ENCODE measurements at regions not wholly inside any gene's neighbourhood (a gene's known extent, or its start where the extent isn't known, plus 50 kb on each side); places are given as distances from the start of the nearest gene placed in this dataset.

DNA sequence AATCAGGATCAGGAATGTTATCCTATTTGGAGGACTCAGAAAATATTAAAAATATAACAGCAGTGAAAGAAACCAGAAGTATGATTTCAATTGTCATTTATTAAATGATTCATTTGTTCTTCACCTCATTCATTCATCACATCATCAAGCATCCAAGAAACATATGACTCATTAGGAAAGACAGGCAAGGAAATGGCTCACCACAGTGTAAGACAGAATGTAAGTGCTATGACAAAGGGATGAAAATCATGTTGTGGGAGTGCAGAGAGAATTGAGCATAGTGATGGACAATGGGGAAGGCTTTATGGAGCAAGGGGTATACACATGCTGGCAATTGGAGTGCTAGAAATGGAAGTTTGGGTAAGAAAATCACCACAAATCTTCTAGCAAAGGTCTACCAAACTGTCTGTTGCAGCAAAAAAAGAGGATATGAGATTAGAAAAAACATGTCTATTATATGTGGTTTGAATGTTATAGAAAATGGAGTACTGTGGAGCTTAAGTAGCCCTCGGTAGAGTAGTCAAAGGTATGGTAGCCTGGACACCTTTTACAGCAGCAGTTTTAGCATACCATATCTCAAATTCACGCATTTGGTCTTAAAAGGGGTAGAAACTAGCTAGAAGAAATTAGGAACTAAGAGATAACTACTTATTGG is 111.1 kb upstream of the GPR149 start:
- no peak for DNase-seq (ENCODE audit: low spot score)
- H3K4me1 Mint-ChIP-seq = peaks cover 5% of the 10 kb centered on the region; the same call in 1 of the 2 replicates

DNA sequence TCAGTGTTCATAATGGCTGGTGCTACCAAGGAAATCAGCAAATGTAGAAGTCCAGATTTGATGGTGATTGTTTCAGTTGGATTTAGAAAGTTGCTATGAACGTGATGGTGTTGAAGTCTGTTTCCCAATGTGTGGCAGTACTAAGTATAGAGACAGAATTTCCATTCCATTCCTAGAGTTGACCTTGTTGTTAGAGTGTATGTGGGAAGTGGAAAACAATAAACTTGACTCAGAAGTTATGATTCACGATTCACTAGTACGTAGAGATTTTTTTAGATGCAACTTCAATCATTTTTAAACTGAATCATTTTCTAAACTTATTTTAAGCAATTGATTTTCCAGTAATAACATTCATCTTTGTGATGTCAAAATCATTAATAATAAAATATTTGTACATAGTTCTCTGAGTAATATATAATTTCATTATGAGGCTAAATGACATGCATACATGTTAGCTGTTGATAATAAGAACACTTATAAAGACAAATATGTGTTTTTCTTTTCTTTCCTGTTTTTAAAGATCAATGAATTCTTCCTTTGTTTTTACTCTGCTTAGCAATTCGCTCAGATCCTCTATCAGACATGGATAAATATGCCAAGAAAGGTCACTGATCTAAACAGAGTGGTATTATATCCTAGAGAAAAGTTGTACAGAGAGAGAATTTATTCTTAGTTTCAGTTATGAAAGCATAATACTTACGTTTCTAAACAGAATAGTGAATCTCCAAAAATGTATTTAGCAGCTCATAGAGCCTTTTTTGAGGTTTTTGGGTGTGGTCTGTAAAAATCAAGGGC is 108.8 kb upstream of the GPR149 start:
- Mint-ChIP-seq H3K4me1 (peaks cover 5% of the 10 kb centered on the region; the same call in 1 of the 2 replicates), H3K4me3 (no peak overlapping the region), H3K9me3 (peaks cover 7% of the 10 kb centered on the region), H3K27me3 (ENCODE audit: low read depth) (no peaks in the 10 kb centered on the region), H3K27ac (no peak overlapping the region), H3K36me3 (no peaks in the 10 kb centered on the region)
- ChIA-PET POLR2A (no interaction called here), CTCF (no interaction called here)
- no peak for DNase-seq (ENCODE audit: low spot score)
- ATAC-seq = no peak
- TF ChIP-seq SMAD4 (CRISPR knock-in tag; IDR thresholded peaks at IDR 0.05) (no peak), PRRX2 (CRISPR knock-in tag; IDR thresholded peaks at IDR 0.05) (no peak)

More for the DNA sequence above, 111.1 kb upstream of the GPR149 start:
- Mint-ChIP-seq H3K4me3 (no peak overlapping the region), H3K27me3 (ENCODE audit: low read depth) (no peaks in the 10 kb centered on the region), H3K36me3 (no peaks in the 10 kb centered on the region), H3K9me3 (no peaks in the 10 kb centered on the region), H3K27ac (no peak overlapping the region)
- ChIA-PET POLR2A (no interaction called here), CTCF (no interaction called here)
- ATAC-seq = no peak
- TF ChIP-seq JAZF1 (CRISPR knock-in tag; IDR thresholded peaks at IDR 0.05) (no peak), ESRRA (CRISPR knock-in tag; IDR thresholded peaks at IDR 0.05; ENCODE audit: borderline replicate concordance) (no peak), NR2C2 (CRISPR knock-in tag; IDR thresholded peaks at IDR 0.05) (no peak), TEAD4 (CRISPR knock-in tag; IDR thresholded peaks at IDR 0.05) (no peak), NR1H2 (CRISPR knock-in tag; IDR thresholded peaks at IDR 0.05) (no peak), RELA (CRISPR knock-in tag; IDR thresholded peaks at IDR 0.05; ENCODE audit: borderline replicate concordance) (no peak), CREB1 (CRISPR knock-in tag; IDR thresholded peaks at IDR 0.05) (no peak), ZNF263 (CRISPR knock-in tag; IDR thresholded peaks at IDR 0.05; ENCODE audit: low read depth) (no peak), PRRX2 (CRISPR knock-in tag; IDR thresholded peaks at IDR 0.05) (no peak), EMX1 (CRISPR knock-in tag; IDR thresholded peaks at IDR 0.05) (no peak), HMGA2 (CRISPR knock-in tag; IDR thresholded peaks at IDR 0.05) (no peak), FOXJ3 (CRISPR knock-in tag; IDR thresholded peaks at IDR 0.05; ENCODE audit: borderline replicate concordance) (no peak), SMAD3 (CRISPR knock-in tag; IDR thresholded peaks at IDR 0.05; ENCODE audit: borderline replicate concordance) (no peak), SP1 (CRISPR knock-in tag; conservative IDR thresholded peaks at IDR 0.05) (no peak)
- TF ChIP-seq, protein P1, sequence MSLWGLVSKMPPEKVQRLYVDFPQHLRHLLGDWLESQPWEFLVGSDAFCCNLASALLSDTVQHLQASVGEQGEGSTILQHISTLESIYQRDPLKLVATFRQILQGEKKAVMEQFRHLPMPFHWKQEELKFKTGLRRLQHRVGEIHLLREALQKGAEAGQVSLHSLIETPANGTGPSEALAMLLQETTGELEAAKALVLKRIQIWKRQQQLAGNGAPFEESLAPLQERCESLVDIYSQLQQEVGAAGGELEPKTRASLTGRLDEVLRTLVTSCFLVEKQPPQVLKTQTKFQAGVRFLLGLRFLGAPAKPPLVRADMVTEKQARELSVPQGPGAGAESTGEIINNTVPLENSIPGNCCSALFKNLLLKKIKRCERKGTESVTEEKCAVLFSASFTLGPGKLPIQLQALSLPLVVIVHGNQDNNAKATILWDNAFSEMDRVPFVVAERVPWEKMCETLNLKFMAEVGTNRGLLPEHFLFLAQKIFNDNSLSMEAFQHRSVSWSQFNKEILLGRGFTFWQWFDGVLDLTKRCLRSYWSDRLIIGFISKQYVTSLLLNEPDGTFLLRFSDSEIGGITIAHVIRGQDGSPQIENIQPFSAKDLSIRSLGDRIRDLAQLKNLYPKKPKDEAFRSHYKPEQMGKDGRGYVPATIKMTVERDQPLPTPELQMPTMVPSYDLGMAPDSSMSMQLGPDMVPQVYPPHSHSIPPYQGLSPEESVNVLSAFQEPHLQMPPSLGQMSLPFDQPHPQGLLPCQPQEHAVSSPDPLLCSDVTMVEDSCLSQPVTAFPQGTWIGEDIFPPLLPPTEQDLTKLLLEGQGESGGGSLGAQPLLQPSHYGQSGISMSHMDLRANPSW (CRISPR knock-in tag; conservative IDR thresholded peaks at IDR 0.05; ENCODE audit: low read depth) = no peak
- TF ChIP-seq, protein P2, sequence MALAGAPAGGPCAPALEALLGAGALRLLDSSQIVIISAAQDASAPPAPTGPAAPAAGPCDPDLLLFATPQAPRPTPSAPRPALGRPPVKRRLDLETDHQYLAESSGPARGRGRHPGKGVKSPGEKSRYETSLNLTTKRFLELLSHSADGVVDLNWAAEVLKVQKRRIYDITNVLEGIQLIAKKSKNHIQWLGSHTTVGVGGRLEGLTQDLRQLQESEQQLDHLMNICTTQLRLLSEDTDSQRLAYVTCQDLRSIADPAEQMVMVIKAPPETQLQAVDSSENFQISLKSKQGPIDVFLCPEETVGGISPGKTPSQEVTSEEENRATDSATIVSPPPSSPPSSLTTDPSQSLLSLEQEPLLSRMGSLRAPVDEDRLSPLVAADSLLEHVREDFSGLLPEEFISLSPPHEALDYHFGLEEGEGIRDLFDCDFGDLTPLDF (CRISPR knock-in tag; IDR thresholded peaks at IDR 0.05) = no peak
- TF ChIP-seq, protein P3, sequence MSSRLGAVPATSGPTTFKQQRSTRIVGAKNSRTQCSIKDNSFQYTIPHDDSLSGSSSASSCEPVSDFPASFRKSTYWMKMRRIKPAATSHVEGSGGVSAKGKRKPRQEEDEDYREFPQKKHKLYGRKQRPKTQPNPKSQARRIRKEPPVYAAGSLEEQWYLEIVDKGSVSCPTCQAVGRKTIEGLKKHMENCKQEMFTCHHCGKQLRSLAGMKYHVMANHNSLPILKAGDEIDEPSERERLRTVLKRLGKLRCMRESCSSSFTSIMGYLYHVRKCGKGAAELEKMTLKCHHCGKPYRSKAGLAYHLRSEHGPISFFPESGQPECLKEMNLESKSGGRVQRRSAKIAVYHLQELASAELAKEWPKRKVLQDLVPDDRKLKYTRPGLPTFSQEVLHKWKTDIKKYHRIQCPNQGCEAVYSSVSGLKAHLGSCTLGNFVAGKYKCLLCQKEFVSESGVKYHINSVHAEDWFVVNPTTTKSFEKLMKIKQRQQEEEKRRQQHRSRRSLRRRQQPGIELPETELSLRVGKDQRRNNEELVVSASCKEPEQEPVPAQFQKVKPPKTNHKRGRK (CRISPR knock-in tag; IDR thresholded peaks at IDR 0.05; ENCODE audit: borderline replicate concordance) = no peak

Measured in WTC11 (cell line).